Mesenchymal stem cell (in vitro differentiated cells and primary cell): ENCODE measurements at regions not wholly inside any gene's neighbourhood (a gene's known extent, or its start where the extent isn't known, plus 50 kb on each side); places are given as distances from the start of the nearest gene placed in this dataset.

Experiments
- DNase-seq: peaks from one replicate; pipeline ENCODE4 v3.0.0-alpha.2; 2013
- H2AFZ ChIP-seq: one replicate; pipeline ENCODE4 v1.6.1; 2013; ENCODE audit warnings: low read depth, mild to moderate bottlenecking, control low read depth, inconsistent platforms, low read length, moderate library complexity
- H2AK5ac ChIP-seq: 2 replicates; pipeline ENCODE4 v1.6.1; 2013; ENCODE audit warnings: low read length, moderate library complexity, mild to moderate bottlenecking, inconsistent platforms; ENCODE audit not compliant: severe bottlenecking
- H2BK120ac ChIP-seq: one replicate; pipeline ENCODE4 v1.6.1; 2013; ENCODE audit warnings: low read depth, mild to moderate bottlenecking, inconsistent platforms, low read length, moderate library complexity
- H2BK12ac ChIP-seq, 2 experiments: one replicate each; pipeline ENCODE4 v1.6.1; 2013; ENCODE audit warnings: inconsistent platforms in 2 of 2, low read length in 2 of 2, mild to moderate bottlenecking in 2 of 2, moderate library complexity in 2 of 2, control low read depth in 1 of 2
- H2BK15ac ChIP-seq: one replicate; pipeline ENCODE4 v1.6.1; 2013; ENCODE audit warnings: mild to moderate bottlenecking, low read depth, inconsistent platforms; ENCODE audit not compliant: poor library complexity, severe bottlenecking
- H2BK5ac ChIP-seq: 2 replicates; pipeline ENCODE4 v1.6.1; 2013; ENCODE audit warnings: low read depth, mild to moderate bottlenecking, low read length, control low read depth, inconsistent platforms; ENCODE audit not compliant: poor library complexity, severe bottlenecking
- H3K14ac ChIP-seq, 2 experiments: one replicate each; pipeline ENCODE4 v1.6.1; 2013; ENCODE audit warnings: inconsistent platforms in 2 of 2, low read length in 2 of 2, control low read depth in 1 of 2, mild to moderate bottlenecking in 1 of 2, moderate library complexity in 1 of 2
- H3K18ac ChIP-seq, 2 experiments: one replicate each; pipeline ENCODE4 v1.6.1; 2013; ENCODE audit warnings: inconsistent platforms in 2 of 2, low read length in 2 of 2, control low read depth in 1 of 2, low read depth in 1 of 2, mild to moderate bottlenecking in 1 of 2
- H3K23ac ChIP-seq, 2 experiments: one replicate each; pipeline ENCODE4 v1.6.1; 2013; ENCODE audit warnings: inconsistent platforms in 2 of 2, low read length in 2 of 2, mild to moderate bottlenecking in 2 of 2, moderate library complexity in 2 of 2, control low read depth in 1 of 2
- H3K27ac ChIP-seq: 2 replicates; pipeline ENCODE4 v1.5.1; 2013; ENCODE audit warnings: mild to moderate bottlenecking, moderate library complexity, low read length, control low read depth, inconsistent platforms; ENCODE audit not compliant: poor library complexity, severe bottlenecking
- H3K27me3 ChIP-seq, 2 experiments: 2 replicates each; pipeline versions ENCODE4 v1.6.1 to v1.7.0; 2013; ENCODE audit warnings: low read length in 2 of 2, mild to moderate bottlenecking in 2 of 2, moderate library complexity in 2 of 2, control low read depth in 1 of 2, inconsistent platforms in 1 of 2; ENCODE audit not compliant: control insufficient read depth in 1 of 2, insufficient read depth in 1 of 2
- H3K36me3 ChIP-seq, 2 experiments: 2 replicates each; pipeline versions ENCODE4 v1.6.1 to v1.7.0; 2013; ENCODE audit warnings: low read length in 2 of 2, control low read depth in 1 of 2, inconsistent platforms in 1 of 2, low read depth in 1 of 2, mild to moderate bottlenecking in 1 of 2; ENCODE audit not compliant: insufficient read depth in 2 of 2, control insufficient read depth in 1 of 2
- H3K4ac ChIP-seq, 2 experiments: one replicate each; pipeline ENCODE4 v1.6.1; 2013; ENCODE audit warnings: inconsistent platforms in 2 of 2, low read length in 2 of 2, mild to moderate bottlenecking in 2 of 2, moderate library complexity in 2 of 2, control low read depth in 1 of 2, low read depth in 1 of 2
- H3K4me1 ChIP-seq: 2 replicates; pipeline ENCODE4 v1.6.1; 2013; ENCODE audit warnings: low read depth, low read length, control low read depth; ENCODE audit not compliant: control insufficient read depth, insufficient read depth
- H3K4me2 ChIP-seq: 2 replicates; pipeline ENCODE4 v1.6.1; 2013; ENCODE audit warnings: low read length, mild to moderate bottlenecking, inconsistent platforms; ENCODE audit not compliant: poor library complexity, severe bottlenecking
- H3K4me3 ChIP-seq, 2 experiments: 2 replicates each; pipeline versions ENCODE4 v1.5.1 to v1.7.0; 2013; ENCODE audit warnings: low read length in 2 of 2, mild to moderate bottlenecking in 2 of 2, control low read depth in 1 of 2, low read depth in 1 of 2; ENCODE audit not compliant: insufficient read depth in 1 of 2
- H3K79me1 ChIP-seq: replicated peaks from 2 replicates; pipeline ENCODE4 v1.6.1; 2013; ENCODE audit warnings: mild to moderate bottlenecking, control low read depth, low read length, inconsistent platforms; ENCODE audit not compliant: poor library complexity, severe bottlenecking
- H3K9ac ChIP-seq: 2 replicates; pipeline ENCODE4 v1.7.0; 2013; ENCODE audit warnings: mild to moderate bottlenecking, low read length, moderate library complexity
- H3K9me3 ChIP-seq: 2 replicates; pipeline ENCODE4 v1.7.0; 2013; ENCODE audit warnings: mild to moderate bottlenecking, low read length; ENCODE audit not compliant: control insufficient read depth
- H4K8ac ChIP-seq: one replicate; pipeline ENCODE4 v1.6.1; 2013; ENCODE audit warnings: inconsistent platforms, mild to moderate bottlenecking, low read length, moderate library complexity
- H4K91ac ChIP-seq: one replicate; pipeline ENCODE4 v1.6.1; 2013; ENCODE audit warnings: mild to moderate bottlenecking, low read length, inconsistent platforms
- WGBS: methylation state at CpG from one replicate; pipeline ENCODE4 v1.1.7; 2013; ENCODE audit warnings: mixed read lengths; 5-methylcytosine and 5-hydroxymethylcytosine counted together

DNA sequence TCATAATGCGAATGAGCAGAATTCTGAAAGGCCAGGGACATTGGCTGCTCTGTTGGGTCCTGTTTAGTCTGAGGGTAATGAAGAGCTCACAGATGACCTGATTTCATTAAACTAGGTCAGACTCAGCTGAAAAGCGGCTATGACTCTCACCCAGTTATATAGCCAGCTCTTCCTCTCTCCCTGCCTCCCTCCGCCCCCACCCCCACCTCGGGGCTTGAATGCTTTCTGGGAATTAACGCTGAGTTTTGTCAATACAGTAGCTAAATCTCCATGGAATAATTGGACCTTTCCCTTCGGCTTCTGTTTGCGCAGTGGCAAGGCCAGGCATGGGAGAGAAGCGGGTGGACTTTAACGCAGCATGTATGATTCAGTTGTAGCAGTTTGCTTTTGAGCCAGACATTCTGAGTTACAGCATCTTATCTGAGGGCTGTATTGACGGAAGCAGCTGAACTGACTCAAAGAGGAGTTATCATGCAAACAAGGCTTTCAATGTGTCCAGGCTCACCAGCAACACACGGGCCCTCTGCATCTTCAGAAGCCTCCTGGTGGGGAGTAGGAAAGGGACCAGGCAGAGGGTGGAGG, 110.6 kb downstream of the MYCN start:
- Histone ChIP-seq H4K8ac (no peak overlapping the region), H3K27me3 (no peaks in the 10 kb centered on the region), H2AK5ac (no peak overlapping the region), H2BK12ac (no peak overlapping the region), H3K9ac (no peak overlapping the region), H2AFZ (no peak overlapping the region), H3K9me3 (no peaks in the 10 kb centered on the region), H3K36me3 (no peaks in the 10 kb centered on the region), H3K4ac (no peak overlapping the region), H4K91ac (no peak overlapping the region), H3K79me1 (no peaks in the 10 kb centered on the region), H3K18ac (no peak overlapping the region), H2BK15ac (no peak overlapping the region), H3K4me1 (no peaks in the 10 kb centered on the region), H2BK120ac (no peak overlapping the region), H3K4me2 (no peak overlapping the region), H2BK5ac (no peak overlapping the region), H3K14ac (no peak overlapping the region), H3K27ac (no peak overlapping the region), H3K23ac (no peak overlapping the region), H3K4me3 (no peak overlapping the region)
- no peak for DNase-seq
- 71% methylated on average over 11 of the region's 11 CpGs for WGBS

DNA sequence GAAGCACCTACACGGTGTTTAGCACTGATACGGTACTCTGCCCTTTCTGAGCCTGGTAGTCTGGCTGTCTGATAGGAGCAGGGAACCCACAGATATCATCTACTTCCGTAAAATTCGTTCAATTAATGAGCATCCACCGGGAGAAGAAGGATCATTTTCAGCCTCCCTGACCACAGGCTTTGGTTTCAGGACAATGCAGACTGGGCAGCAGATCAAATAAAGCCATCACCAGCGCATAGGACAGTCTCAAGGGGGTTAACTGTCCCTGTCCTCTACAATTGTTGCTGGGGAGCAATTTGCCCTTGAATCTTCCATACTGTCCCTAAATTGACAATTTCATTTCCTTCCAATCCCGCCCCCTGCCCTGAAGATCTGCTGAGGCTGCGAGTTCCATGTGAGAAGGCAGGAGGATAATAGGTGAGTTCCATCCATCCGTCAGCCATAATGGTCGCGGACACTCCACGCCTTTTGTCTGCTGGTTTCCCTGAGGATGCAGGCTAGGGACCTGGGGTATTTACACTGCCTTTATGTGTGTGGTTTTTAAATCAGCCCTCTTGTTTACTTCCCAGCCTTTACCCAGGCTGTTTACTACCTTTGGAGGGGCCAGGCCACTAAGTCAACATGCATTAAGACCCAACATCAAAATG, 110.0 kb downstream of the MYCN start:
- no peak overlapping the region for H3K23ac ChIP-seq
- no peak overlapping the region for H3K14ac ChIP-seq
- no peak overlapping the region for H3K27ac ChIP-seq
- H3K9me3 ChIP-seq: no peaks in the 10 kb centered on the region
- no peak overlapping the region for H3K4me3 ChIP-seq
- no peaks in the 10 kb centered on the region for H3K4me1 ChIP-seq
- H3K27me3 ChIP-seq: no peaks in the 10 kb centered on the region
- no peak overlapping the region for H2BK5ac ChIP-seq
- no peak overlapping the region for H4K91ac ChIP-seq
- no peak overlapping the region for H3K9ac ChIP-seq
- H3K4ac ChIP-seq: no peak overlapping the region
- DNase-seq: no peak
- H3K4me2 ChIP-seq: no peak overlapping the region
- WGBS: 76% methylated on average over 10 of the region's 12 CpGs
- no peak overlapping the region for H3K18ac ChIP-seq
- no peak overlapping the region for H2BK12ac ChIP-seq
- no peak overlapping the region for H2BK120ac ChIP-seq
- no peak overlapping the region for H4K8ac ChIP-seq
- no peak overlapping the region for H2BK15ac ChIP-seq
- H2AK5ac ChIP-seq: no peak overlapping the region
- no peaks in the 10 kb centered on the region for H3K79me1 ChIP-seq
- no peaks in the 10 kb centered on the region for H3K36me3 ChIP-seq
- H2AFZ ChIP-seq: no peak overlapping the region

DNA sequence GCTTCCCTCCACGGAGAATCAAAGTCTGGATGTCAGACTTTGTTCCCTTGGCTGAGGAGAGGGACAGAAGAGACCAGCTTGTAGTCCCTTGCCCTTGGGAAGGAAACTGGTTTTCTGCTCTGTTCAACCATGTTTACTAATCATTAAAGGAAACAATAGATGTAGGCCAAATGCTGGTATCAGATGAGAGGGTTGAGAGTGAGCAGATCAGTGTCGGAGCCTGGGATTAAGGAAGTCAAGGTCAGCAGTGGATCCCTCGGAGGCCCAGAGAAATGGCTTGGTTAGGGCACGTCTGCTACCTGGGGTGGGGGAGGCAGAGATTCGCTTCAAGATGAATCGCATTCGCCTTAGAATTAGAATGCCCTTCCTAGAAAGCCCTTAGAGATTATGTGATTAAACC, 109.1 kb downstream of the MYCN start:
- H2BK15ac ChIP-seq: no peak overlapping the region
- H3K14ac ChIP-seq: no peak overlapping the region
- no peak overlapping the region for H2BK12ac ChIP-seq
- H3K18ac ChIP-seq: no peak overlapping the region
- no peak overlapping the region for H3K4me2 ChIP-seq
- no peak overlapping the region for H4K91ac ChIP-seq
- H3K27me3 ChIP-seq: no peaks in the 10 kb centered on the region
- no peak overlapping the region for H4K8ac ChIP-seq
- no peak overlapping the region for H3K4me3 ChIP-seq
- DNase-seq: no peak
- H2BK120ac ChIP-seq: no peak overlapping the region
- H3K36me3 ChIP-seq: no peaks in the 10 kb centered on the region
- no peak overlapping the region for H2AFZ ChIP-seq
- no peak overlapping the region for H3K4ac ChIP-seq
- WGBS: 75% methylated on average over 7 of the region's 7 CpGs
- H3K79me1 ChIP-seq: no peaks in the 10 kb centered on the region
- no peak overlapping the region for H2BK5ac ChIP-seq
- no peaks in the 10 kb centered on the region for H3K9me3 ChIP-seq
- H2AK5ac ChIP-seq: no peak overlapping the region
- H3K23ac ChIP-seq: no peak overlapping the region
- no peak overlapping the region for H3K27ac ChIP-seq
- no peaks in the 10 kb centered on the region for H3K4me1 ChIP-seq
- no peak overlapping the region for H3K9ac ChIP-seq

DNA sequence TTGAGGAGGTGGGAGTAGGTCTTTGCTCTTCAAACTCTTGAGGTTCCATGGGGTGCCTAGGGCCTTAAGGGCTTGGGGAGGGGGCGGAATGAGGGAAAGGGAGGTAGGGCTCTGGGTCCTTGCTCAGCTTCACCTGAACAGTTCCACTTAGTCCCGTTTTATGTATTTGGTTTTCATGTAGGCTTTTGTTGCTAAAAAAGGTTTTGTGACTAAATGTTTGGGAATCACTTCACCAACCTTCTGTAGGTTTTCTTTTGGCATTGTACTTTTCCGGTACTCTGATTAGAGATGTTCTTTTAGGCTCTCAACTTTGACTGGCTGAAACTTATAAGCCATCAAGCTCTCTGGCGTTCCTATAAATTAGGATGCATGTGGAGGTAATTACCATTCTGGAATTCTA, 108.1 kb downstream of the MYCN start:
- Histone ChIP-seq H2AK5ac (no peak overlapping the region), H3K9me3 (no peaks in the 10 kb centered on the region), H2AFZ (no peak overlapping the region), H3K9ac (no peak overlapping the region), H3K18ac (no peak overlapping the region), H2BK12ac (no peak overlapping the region), H3K79me1 (no peaks in the 10 kb centered on the region), H3K23ac (no peak overlapping the region), H3K27ac (no peak overlapping the region), H4K8ac (no peak overlapping the region), H3K27me3 (no peaks in the 10 kb centered on the region), H3K36me3 (no peaks in the 10 kb centered on the region), H3K4me1 (no peaks in the 10 kb centered on the region), H3K4me2 (no peak overlapping the region), H4K91ac (no peak overlapping the region), H2BK15ac (no peak overlapping the region), H3K4me3 (no peak overlapping the region), H2BK120ac (no peak overlapping the region), H2BK5ac (no peak overlapping the region), H3K14ac (no peak overlapping the region), H3K4ac (no peak overlapping the region)
- no peak for DNase-seq
- 84% methylated on average over 3 of the region's 4 CpGs for WGBS
